K562 (cell line): ENCODE measurements at regions not wholly inside any gene's neighbourhood (a gene's known extent, or its start where the extent isn't known, plus 50 kb on each side); places are given as distances from the start of the nearest gene placed in this dataset.

ENCODE experiments used
- ATAC-seq: fragments of 200-7000 bp; cut with Tn5 transposase; 3 replicates; pipeline ENCODE4 v1.9.1; 2020; ENCODE audit warnings: moderate library complexity
- BruUV-seq: library from RNA; stranded (reverse); fragments of 400-500 nt; replicated peaks from 2 replicates; lab custom pipeline; 2021; lab: Mats Ljungman, UMichigan
- CTCF ChIA-PET: fragments of 300-600 bp; formaldehyde crosslinking; extraction: SDS; loops from one replicate; lab custom pipeline; 2021; ENCODE audit warnings: low intra/inter-chr PET ratio; lab: Yijun Ruan, JAX
- POLR2A ChIA-PET: fragments of 300-600, 350-650 bp; sonication (Branson Sonifier 250); formaldehyde crosslinking; extraction: SDS; loops from one replicate; lab custom pipeline; 2021; ENCODE audit warnings: antibody characterized with exemption, inconsistent platforms; lab: Yijun Ruan, JAX
- DNase-seq, 4 experiments: peaks; one replicate each; pipeline versions ENCODE4 v3.0.0 to v3.0.0-alpha.2; 2011 to 2018; ENCODE audit warnings: low spot score in 3 of 4, mixed read lengths in 3 of 4; ENCODE audit errors: extremely low read depth in 1 of 4
- FAIRE-seq: peaks from 2 replicates; lab custom pipeline; 2011; peaks lifted over from hg19 to GRCh38; lab: Jason Lieb, UNC
- H2AFZ ChIP-seq: 2 replicates; pipeline ENCODE4 v1.6.0; 2011; ENCODE audit warnings: low read depth, low read length, control low read depth, inconsistent platforms
- H3K27ac ChIP-seq: fragments of 200-600 bp; 3 replicates; pipeline ENCODE4 v1.8.0; 2011; ENCODE audit warnings: low read depth, mild to moderate bottlenecking, control low read depth, inconsistent platforms, low read length, moderate library complexity, mixed read lengths; ENCODE audit errors: extremely low read depth
- H3K27me3 ChIP-seq, 2 experiments: fragments of 300-600 bp in 1 of 2; 2 replicates in 1 of 2; 3 replicates in 1 of 2; pipeline versions ENCODE4 v1.6.0 to v1.8.0; 2011; ENCODE audit warnings: inconsistent platforms in 2 of 2, low read length in 2 of 2, mild to moderate bottlenecking in 1 of 2, mixed read lengths in 1 of 2, moderate library complexity in 1 of 2; ENCODE audit not compliant: control insufficient read depth in 2 of 2, insufficient read depth in 2 of 2
- H3K36me3 ChIP-seq: fragments of 300-600 bp; 3 replicates; pipeline ENCODE4 v1.8.0; 2011; ENCODE audit warnings: mild to moderate bottlenecking, low read length, inconsistent platforms; ENCODE audit not compliant: control insufficient read depth, insufficient read depth
- H3K4me1 ChIP-seq, 2 experiments: fragments of 200-600 bp in 1 of 2; replicated peaks in 1 of 2; 2 replicates in 1 of 2; 3 replicates in 1 of 2; pipeline versions ENCODE4 v1.5.1 to v1.8.0; 2011; ENCODE audit warnings: inconsistent platforms in 2 of 2, low read length in 2 of 2, mild to moderate bottlenecking in 1 of 2, mixed read lengths in 1 of 2, moderate library complexity in 1 of 2; ENCODE audit not compliant: control insufficient read depth in 2 of 2, insufficient read depth in 2 of 2
- H3K4me2 ChIP-seq: 2 replicates; pipeline ENCODE4 v1.6.1; 2011; ENCODE audit warnings: low read length, control low read depth, inconsistent platforms, mixed read lengths; ENCODE audit not compliant: insufficient read depth
- H3K4me3 ChIP-seq: fragments of 200-600 bp; sonication (generic), shearing (Covaris generic); 2 replicates; pipeline ENCODE4 v1.5.1; 2016; ENCODE audit warnings: control low read depth, inconsistent platforms
- H3K79me2 ChIP-seq: fragments of 200-600 bp; 3 replicates; pipeline ENCODE4 v1.8.0; 2011; ENCODE audit warnings: low read length, inconsistent platforms; ENCODE audit not compliant: control insufficient read depth, insufficient read depth
- H3K9ac ChIP-seq, 2 experiments: 2 replicates each; pipeline versions ENCODE4 v1.6.0 to v1.6.1; 2011; ENCODE audit warnings: low read depth in 2 of 2, low read length in 2 of 2, control low read depth in 1 of 2, inconsistent platforms in 1 of 2, mild to moderate bottlenecking in 1 of 2, mixed read lengths in 1 of 2; ENCODE audit not compliant: insufficient read depth in 1 of 2
- H3K9me1 ChIP-seq: one replicate; pipeline ENCODE4 v1.6.0; 2011; ENCODE audit warnings: inconsistent platforms, mild to moderate bottlenecking, low read length, moderate library complexity; ENCODE audit not compliant: control insufficient read depth, insufficient read depth
- H3K9me3 ChIP-seq: replicated peaks from 2 replicates; pipeline ENCODE4 v1.5.1; 2011; ENCODE audit warnings: low read depth, low read length, inconsistent platforms; ENCODE audit not compliant: control insufficient read depth, insufficient read depth
- H4K20me1 ChIP-seq: replicated peaks from 2 replicates; pipeline ENCODE4 v1.6.1; 2011; ENCODE audit warnings: low read length, inconsistent platforms, mixed read lengths; ENCODE audit not compliant: control insufficient read depth, insufficient read depth
- WGBS: fragments of 100-300 bp; shearing (Covaris generic); methylation state at CpG from one replicate; pipeline ENCODE4 v1.1.6; 2016; ENCODE audit warnings: low coverage, mixed read lengths; ENCODE audit not compliant: insufficient coverage; ENCODE audit errors: missing lambda C conversion rate; 5-methylcytosine and 5-hydroxymethylcytosine counted together
- in situ Hi-C: fragments of 300-500 bp; cut with MboI; formaldehyde crosslinking; loops from 4 replicates; pipeline ENCODE4 v1.15.0; 2018; ENCODE audit warnings: inconsistent platforms, mixed read lengths
- intact Hi-C: fragments of 100-400 bp; cut with micrococcal nuclease; formaldehyde crosslinking; loops from 2 replicates; pipeline ENCODE4 v1.14.2; 2022
- TF ChIP-seq, protein P1 (sequence below): fragments of 450-650 bp; IDR thresholded peaks from 2 replicates; pipeline ENCODE4 v1.6.1; 2018; ENCODE audit not compliant: partially characterized antibody

DNA sequence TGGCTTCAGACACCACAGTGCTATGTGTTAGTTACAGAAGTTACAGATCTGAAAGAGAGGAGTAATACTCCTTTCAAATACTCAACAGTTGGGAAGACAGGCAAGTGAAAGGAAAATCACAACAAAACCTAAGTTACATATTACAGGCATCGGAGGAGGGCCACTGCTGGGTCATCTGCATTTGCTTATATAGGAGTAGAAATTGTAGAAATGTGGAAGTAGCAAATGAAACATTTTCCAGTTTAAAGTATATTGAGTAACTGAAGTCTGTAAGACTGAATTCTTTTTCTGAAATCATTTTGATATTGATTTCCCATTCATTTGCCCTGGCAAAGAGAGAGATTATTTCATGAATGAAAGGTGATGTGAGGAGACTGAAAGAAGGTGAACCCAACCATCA is 201.7 kb downstream of the SPRY1 start:
- in situ Hi-C loops (no loop called here), intact Hi-C loops (no loop called here)
- ATAC-seq (no peak), DNase-seq (no peak), FAIRE-seq (no peak)
- Histone ChIP-seq H3K27me3 (no peaks in the 10 kb centered on the region), H3K4me3 (no peak overlapping the region), H3K4me2 (no peak overlapping the region), H3K9ac (no peak overlapping the region), H2AFZ (peak overlapping the region; percentile 9; the same call in 1 of the 2 replicates), H3K9me3 (no peaks in the 10 kb centered on the region), H3K79me2 (no peaks in the 10 kb centered on the region), H3K27ac (no peak overlapping the region), H4K20me1 (no peaks in the 10 kb centered on the region), H3K36me3 (no peaks in the 10 kb centered on the region), H3K9me1 (no peaks in the 10 kb centered on the region), H3K4me1 (peaks cover 0 to 30% of the 10 kb centered on the region in 2 experiments; a peak in 4 of 5 replicates)
- 44% methylated on average over 1 of the region's 1 CpG for WGBS
- BruUV-seq = no TSS peak
- TF ChIP-seq, protein P1, sequence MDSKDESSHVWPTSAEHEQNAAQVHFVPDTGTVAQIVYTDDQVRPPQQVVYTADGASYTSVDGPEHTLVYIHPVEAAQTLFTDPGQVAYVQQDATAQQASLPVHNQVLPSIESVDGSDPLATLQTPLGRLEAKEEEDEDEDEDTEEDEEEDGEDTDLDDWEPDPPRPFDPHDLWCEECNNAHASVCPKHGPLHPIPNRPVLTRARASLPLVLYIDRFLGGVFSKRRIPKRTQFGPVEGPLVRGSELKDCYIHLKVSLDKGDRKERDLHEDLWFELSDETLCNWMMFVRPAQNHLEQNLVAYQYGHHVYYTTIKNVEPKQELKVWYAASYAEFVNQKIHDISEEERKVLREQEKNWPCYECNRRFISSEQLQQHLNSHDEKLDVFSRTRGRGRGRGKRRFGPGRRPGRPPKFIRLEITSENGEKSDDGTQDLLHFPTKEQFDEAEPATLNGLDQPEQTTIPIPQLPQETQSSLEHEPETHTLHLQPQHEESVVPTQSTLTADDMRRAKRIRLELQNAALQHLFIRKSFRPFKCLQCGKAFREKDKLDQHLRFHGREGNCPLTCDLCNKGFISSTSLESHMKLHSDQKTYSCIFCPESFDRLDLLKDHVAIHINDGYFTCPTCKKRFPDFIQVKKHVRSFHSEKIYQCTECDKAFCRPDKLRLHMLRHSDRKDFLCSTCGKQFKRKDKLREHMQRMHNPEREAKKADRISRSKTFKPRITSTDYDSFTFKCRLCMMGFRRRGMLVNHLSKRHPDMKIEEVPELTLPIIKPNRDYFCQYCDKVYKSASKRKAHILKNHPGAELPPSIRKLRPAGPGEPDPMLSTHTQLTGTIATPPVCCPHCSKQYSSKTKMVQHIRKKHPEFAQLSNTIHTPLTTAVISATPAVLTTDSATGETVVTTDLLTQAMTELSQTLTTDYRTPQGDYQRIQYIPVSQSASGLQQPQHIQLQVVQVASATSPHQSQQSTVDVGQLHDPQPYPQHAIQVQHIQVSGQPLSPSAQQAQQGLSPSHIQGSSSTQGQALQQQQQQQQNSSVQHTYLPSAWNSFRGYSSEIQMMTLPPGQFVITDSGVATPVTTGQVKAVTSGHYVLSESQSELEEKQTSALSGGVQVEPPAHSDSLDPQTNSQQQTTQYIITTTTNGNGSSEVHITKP = no peak
- POLR2A ChIA-PET = no interaction called here
- CTCF ChIA-PET = no interaction called here
